SK-MEL-5 (cell line): ENCODE measurements at regions not wholly inside any gene's neighbourhood (a gene's known extent, or its start where the extent isn't known, plus 50 kb on each side); places are given as distances from the start of the nearest gene placed in this dataset.

Experiments
- DNase-seq: peaks from one replicate; pipeline ENCODE4 v3.0.0-alpha.2; 2016; ENCODE audit warnings: low read depth, low spot score
- in situ Hi-C: cut with HindIII; loops from 2 replicates; pipeline ENCODE4 v1.10.0; 2016; ENCODE audit warnings: low sequenced_read_pairs, high pct_unique_total_duplicates, low pct_unique_long_range_greater_than_20kb

DNA sequence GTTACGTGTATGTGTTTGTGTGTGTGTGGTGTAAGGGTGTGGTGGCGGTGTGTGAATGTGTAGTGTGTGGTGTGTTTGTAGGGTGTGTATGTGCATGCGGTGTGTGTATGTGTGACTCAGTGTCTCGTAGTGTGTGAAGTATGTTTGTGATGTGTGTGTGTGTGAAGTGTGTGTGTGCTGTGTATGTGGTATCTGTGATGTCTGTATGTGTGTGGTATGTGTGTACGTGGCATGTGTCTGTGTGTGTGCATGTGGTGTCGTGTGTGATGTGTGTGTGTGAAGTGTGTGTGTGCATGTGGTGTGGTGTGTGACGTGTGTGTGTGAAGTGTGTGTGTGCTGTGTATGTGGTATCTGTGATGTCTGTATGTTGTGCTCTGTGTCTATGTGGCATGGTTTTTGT is 339.4 kb downstream of the MTRR start:
- in situ Hi-C loops, result no loop called here
- no peak for DNase-seq

DNA sequence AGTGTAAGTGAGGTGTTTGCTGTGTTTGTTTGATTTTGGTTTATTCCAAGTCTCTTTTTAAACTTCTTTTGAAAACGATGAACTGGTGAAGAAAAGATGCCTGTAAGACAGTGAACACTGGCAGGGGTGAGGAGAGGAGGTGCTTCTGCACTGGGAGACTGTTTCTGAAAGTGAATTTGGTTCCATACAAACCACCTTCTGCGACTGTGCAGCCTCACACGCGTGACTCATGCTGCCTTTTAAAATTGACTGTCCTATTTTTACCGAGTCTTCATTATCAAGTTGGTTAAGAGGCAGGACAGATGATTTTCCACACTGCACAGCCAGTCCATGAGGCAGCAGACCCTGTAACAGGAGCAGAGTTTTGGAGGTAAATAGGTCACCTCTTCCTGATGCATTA is 340.6 kb downstream of the MTRR start:
- in situ Hi-C loops, result no loop called here
- DNase-seq, result no peak

DNA sequence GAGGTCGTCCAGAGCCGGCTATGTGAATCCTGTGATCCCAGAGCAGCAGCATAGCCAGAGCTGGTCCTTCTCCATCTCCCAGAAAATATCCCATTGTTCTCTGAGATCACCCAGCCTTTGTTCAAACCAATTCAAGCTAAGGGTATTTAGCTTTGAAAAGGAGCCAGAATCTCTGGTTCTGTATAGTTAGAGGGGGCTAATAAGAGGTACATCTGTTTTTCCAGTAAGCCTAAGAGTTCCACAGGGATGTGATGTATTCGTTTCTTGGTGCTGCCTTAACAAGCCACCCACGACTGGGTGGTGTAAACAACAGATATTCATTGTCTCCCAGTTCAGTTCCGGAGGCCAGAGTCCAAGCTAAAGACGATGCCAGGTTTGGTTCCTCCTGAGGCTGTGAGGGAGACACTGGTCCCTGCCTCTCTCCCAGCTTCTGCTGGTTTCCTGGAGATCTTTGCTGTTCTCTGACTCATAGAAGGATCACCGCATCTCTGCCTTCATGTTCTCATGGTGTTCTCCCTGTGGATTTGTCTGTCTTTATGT is 344.8 kb downstream of the MTRR start:
- in situ Hi-C loops, result no loop called here
- DNase-seq, result no peak

DNA sequence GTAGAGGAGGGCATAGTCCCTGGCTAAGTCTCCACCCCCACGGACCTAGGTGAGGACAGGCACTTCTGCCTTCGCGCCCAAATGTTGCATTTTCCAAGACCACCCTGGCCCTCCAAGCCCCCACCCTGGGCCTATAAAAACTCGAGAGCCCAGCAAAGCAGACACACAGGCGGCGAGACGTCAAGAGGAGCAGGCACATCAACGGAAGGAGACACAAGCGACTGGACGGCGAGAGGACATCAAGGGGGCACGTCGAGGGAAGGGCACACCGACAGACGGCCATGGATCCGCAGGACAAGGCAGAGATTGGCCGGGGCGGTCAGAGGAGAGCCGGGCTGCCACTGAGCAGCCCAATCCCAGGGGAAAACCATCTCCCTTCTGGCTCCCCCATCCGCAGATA is 348.0 kb downstream of the MTRR start:
- no peak for DNase-seq
- in situ Hi-C loops, result no loop called here

DNA sequence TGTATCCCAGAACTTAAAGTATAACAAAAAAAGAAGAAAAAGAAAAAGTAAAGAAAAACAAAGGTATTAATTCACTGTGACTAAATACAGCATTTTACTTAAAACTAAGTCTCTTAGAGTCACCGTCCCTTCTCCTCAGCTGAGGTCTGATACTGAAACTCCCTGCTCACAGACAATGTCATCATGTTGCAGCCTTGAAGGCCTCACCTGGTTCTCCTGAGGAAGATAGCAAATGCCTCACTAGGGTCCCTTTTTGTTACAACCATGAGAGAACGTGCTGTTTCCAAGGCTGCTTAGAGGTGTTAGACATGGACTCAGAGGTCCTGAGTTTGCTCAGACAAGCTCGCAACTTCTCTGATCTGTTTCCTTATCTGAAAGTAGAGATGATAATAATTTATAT is 357.2 kb downstream of the MTRR start:
- in situ Hi-C loops, result no loop called here
- no peak for DNase-seq

DNA sequence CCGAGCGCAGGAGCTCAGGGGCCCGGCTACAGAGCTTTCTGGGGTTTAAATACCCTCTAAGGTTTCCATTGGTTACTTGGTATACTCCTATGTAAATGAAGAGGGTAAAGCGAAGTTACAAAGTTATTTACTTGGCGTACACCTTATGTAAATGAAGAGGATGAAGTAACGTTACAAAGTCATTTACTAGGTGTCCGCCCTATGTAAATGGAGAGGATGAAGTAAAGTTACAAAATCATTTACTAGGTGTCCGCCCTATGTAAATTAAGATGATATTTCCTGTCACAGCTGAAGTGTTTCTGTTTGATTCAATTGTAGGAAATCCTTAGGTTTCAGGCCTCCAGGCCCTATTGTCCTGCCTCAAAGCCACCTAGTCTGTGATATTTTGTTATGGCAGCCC is 358.2 kb downstream of the MTRR start:
- no peak for DNase-seq
- in situ Hi-C loops, result no loop called here

DNA sequence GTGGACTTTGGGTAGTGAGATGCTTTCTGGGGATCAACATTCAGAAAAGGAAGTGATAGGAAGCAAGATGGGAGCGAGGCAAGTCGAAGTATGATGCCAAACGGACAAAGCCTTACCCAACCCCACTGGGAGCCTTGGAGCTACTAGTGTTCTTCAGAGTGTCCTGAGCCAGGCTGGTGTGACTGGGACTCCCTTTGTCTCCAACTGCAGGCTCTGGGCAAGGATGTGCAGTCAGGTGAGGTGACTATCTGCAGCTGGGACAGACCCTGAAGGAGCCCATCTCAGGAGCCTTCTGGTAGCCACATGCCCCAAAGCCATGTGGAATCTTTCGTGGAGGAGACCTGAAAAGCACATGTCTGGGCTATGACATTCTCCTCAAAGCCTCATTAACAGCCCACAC is 360.6 kb downstream of the MTRR start:
- in situ Hi-C loops, result no loop called here
- no peak for DNase-seq

GRCh38 chr5:8230868-8231267 is 361.9 kb downstream of the MTRR start:
- no peak for DNase-seq
- in situ Hi-C loops, result no loop called here

DNA sequence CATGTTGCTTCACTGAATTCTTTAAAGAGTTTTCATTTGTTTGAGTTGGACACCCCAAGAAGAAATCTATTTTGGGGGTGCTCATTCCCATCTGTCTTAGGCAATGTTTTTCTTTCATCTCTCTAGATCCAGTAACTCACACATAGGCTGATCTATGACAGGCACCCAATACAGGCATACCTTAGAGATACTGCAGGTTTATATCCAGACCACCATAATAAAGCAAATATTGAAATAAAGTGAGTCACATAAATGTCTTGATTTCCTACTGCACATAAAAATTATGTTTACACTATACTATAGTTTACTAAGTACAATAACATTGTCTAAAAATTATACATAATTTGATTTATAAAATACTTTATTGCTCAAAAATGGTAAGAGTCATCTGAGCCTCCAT is 364.5 kb downstream of the MTRR start:
- in situ Hi-C loops, result no loop called here
- DNase-seq, result no peak

DNA sequence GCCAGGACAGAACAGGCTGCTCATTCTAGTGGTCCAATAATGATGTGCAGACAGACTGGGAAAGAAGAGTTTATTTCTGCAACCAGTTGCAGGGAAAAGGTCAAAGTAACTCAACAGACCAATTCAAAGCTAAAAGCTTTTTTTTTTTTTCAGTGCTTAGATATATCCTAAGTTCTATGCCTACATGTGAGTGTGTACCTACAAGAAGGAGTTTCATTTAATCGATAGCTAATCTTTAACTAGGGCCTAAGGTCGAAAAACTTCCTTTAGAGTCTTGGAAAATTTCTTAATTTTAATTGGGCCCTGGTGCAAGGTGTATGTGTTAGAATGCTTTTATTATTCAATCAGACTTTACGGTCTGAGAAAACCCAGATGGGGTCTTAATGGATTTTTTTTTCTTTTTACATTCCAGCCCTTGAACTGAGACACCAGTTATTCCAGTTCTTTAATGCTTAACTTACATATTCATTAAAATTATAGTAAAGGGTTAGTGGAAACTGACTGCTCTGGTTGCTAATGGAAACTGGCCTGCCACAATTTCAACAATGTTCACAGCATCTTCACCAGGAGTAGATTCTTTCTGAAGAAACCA is 365.3 kb downstream of the MTRR start:
- in situ Hi-C loops, result no loop called here
- no peak for DNase-seq

DNA sequence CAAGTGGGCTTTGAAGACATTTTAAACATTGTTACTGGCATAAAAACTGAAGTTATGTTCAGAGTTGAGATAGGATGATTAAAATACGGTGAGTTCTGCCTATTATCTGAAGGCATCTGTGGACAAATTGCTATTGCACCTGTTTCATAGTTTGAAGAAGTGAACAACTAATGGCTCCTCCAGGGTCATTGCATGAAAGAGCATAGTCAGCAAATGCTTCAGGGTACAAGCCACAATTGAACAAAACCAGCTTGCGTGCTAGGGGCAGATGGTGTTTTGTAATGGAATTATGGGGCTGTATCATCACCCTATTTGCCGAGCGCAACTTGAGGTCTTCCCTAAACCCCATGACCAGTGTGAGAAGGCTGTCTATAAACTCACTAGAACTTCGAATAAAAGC is 369.1 kb downstream of the MTRR start:
- no peak for DNase-seq
- in situ Hi-C loops, result no loop called here

- in situ Hi-C loops, result no loop called here
- DNase-seq, result no peak
These were observed 370.2 kb downstream of the MTRR start for GRCh38 chr5:8239198-8239597.

DNA sequence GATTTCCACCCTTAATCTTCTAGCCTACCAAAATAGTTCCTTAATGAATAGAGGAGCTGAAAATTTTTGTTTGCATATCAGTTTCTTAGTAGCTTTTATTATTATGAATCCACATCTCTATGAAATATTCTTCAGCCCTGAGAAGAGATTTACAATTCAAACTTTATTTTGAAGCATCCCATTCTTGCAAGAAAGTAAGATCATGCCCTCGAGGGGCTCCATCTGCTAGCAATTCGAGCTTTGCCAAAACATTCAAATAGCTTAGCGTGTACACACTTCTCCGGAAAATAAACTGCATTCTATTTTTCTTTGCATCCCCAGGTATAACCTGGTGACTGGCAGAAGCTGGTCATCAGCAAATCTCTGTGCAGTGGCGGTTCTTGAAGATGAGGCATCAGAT is 370.7 kb downstream of the MTRR start:
- in situ Hi-C loops, result no loop called here
- DNase-seq, result no peak

DNA sequence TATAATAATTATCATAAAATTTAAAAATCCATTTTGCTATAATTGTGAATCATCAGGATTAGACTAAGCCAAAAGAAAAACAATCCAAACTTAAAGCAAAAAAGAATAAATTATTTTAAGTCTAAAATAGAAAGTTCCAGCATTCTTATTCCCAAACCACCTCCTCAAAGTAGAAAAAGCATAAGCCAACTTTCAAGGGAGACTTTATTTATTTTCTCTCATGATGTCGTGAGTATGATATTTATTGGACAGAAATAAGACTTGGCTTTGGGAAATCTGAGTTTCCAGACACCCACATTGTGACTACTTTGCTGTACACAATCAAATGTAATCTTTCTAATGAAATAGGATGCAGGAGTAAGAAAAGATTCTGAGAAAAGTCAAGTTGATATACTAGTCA is 372.1 kb downstream of the MTRR start:
- DNase-seq, result no peak
- in situ Hi-C loops, result no loop called here

DNA sequence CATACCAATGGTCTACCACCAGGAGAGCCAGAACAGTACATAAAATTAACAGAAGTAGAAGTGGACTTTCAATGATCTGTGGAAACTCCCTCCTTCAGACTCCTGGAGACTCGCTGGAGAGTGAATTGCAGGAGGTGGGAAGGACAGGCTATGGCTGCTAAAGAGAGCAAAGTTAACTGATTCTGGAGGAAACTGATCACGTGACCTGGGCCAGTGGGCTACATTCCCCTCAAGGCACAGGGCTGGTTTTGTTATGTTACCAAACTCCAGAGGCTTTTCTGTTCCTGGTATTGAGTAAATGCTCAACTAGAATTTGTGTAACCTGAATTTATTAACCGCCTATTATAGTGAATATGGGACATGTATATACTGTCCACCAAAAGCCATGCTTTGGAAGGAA is 372.6 kb downstream of the MTRR start:
- in situ Hi-C loops, result no loop called here

GRCh38 chr5:8247049-8247899 is 378.3 kb downstream of the MTRR start:
- peak; percentile 87 for DNase-seq
- in situ Hi-C loops, result no loop called here

More for the DNA sequence above, 372.6 kb downstream of the MTRR start:
- no peak for DNase-seq

- no peak for DNase-seq
- in situ Hi-C loops, result no loop called here
These were observed 384.4 kb downstream of the MTRR start for GRCh38 chr5:8253376-8253775.

DNA sequence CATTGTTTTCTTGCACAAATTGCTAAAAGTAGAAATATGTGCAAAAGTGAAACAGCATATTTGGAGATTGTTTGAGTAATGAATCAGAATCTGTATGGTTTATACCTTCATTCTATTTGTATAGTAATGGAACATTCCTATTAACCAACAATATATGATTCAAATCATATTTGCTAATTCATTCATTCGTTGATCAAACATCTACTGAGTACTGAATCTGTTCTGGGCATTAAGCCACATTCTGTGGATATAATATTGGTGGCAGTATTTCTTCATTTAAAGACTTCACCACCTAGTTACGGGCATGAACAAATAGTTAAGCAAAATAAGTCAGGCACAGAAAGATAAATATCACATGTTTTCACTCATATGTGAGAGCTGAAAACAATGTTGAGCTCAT is 385.7 kb downstream of the MTRR start:
- no peak for DNase-seq
- in situ Hi-C loops, result no loop called here

DNA sequence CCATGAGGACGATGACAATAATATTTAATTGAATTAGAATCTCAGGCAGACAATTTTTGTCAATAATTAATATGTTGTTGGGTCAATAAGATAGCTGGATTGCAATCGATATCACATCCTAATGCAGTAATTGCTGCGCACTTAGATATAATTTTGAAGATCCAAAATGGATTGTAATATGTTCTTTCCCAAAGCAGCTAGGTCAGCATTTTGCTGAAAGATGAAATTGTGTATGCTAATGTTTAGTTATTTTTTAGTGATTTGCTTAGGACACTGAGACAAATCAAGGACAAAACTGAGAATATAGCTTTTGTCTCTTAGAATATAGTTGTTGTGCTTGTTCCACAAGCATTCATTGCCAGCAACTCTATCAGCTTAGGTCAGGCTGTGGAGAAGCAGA is 389.9 kb downstream of the MTRR start:
- in situ Hi-C loops, result no loop called here

More for the DNA sequence above, 389.9 kb downstream of the MTRR start:
- no peak for DNase-seq
